Breast epithelium (tissue), 3 donors: ENCODE measurements at regions not wholly inside any gene's neighbourhood (a gene's known extent, or its start where the extent isn't known, plus 50 kb on each side); places are given as distances from the start of the nearest gene placed in this dataset.

ENCODE experiments used
- POLR2A ChIP-seq: fragments of 450-650 bp; IDR thresholded peaks from one replicate; pipeline ENCODE4 v1.6.1; 2016; ENCODE audit warnings: antibody characterized with exemption, mild to moderate bottlenecking, moderate library complexity
- TF ChIP-seq, protein P1 (sequence below), 3 donors: fragments of 450-650 bp; IDR thresholded peaks; one replicate each; pipeline ENCODE4 v1.5.1; 2016 to 2017; ENCODE audit warnings: antibody characterized with exemption in 3 of 3, mild to moderate bottlenecking in 3 of 3, moderate library complexity in 3 of 3

DNA sequence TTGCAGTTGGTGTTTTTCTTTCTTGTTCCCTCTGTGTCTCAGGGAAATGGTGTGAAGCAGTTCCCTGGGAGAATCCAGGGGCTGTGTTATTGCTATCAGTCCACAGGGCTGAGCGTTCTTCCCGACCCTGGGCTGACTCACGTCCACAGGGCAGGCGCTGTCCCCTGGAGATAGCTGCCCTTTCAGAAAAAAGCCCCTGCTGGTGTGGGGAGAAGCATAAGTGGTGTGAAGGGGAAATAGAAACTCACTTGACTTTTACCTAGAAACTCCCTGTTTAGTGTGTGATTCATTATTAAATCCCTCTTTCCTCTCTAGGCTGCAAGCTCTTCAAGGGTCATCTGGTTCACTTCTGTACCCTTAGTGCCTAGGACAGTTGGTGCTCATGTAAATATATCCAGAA lies 63.3 kb upstream of the SMNDC1 start:
- TF ChIP-seq, protein P1, sequence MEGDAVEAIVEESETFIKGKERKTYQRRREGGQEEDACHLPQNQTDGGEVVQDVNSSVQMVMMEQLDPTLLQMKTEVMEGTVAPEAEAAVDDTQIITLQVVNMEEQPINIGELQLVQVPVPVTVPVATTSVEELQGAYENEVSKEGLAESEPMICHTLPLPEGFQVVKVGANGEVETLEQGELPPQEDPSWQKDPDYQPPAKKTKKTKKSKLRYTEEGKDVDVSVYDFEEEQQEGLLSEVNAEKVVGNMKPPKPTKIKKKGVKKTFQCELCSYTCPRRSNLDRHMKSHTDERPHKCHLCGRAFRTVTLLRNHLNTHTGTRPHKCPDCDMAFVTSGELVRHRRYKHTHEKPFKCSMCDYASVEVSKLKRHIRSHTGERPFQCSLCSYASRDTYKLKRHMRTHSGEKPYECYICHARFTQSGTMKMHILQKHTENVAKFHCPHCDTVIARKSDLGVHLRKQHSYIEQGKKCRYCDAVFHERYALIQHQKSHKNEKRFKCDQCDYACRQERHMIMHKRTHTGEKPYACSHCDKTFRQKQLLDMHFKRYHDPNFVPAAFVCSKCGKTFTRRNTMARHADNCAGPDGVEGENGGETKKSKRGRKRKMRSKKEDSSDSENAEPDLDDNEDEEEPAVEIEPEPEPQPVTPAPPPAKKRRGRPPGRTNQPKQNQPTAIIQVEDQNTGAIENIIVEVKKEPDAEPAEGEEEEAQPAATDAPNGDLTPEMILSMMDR (IDR thresholded peaks at IDR 0.05), result no peak
- no peak for TF ChIP-seq POLR2A
